GM12891 (cell line): ENCODE measurements at regions not wholly inside any gene's neighbourhood (a gene's known extent, or its start where the extent isn't known, plus 50 kb on each side); places are given as distances from the start of the nearest gene placed in this dataset.

Experiments used
- DNase-seq: peaks from one replicate; pipeline ENCODE4 v3.0.0; 2011; ENCODE audit warnings: low spot score; ENCODE audit not compliant: insufficient read length
- FAIRE-seq: peaks from 2 replicates; lab custom pipeline; 2011; peaks lifted over from hg19 to GRCh38; lab: Jason Lieb, UNC
- PAX5 ChIP-seq: IDR thresholded peaks from 2 replicates; pipeline ENCODE4 v1.6.1; 2011; ENCODE audit warnings: low read length, moderate library complexity, mild to moderate bottlenecking; ENCODE audit not compliant: insufficient read depth, severe bottlenecking
- POLR2A ChIP-seq: IDR thresholded peaks from 2 replicates; pipeline ENCODE4 v1.6.1; 2011; ENCODE audit warnings: low read depth, low read length, control low read depth
- POLR2AphosphoS5 ChIP-seq: IDR thresholded peaks from 2 replicates; pipeline ENCODE4 v1.6.1; 2011; ENCODE audit warnings: low read depth, low read length, control low read depth
- POU2F2 ChIP-seq: IDR thresholded peaks from 2 replicates; pipeline ENCODE4 v1.6.1; 2011; ENCODE audit warnings: low read depth, mild to moderate bottlenecking, control low read depth, low read length, moderate library complexity
- SPI1 ChIP-seq: IDR thresholded peaks from 2 replicates; pipeline ENCODE4 v1.6.1; 2011; ENCODE audit warnings: low read depth, low read length, control low read depth
- TAF1 ChIP-seq: IDR thresholded peaks from 2 replicates; pipeline ENCODE4 v1.6.1; 2011; ENCODE audit warnings: low read depth, low read length, control low read depth

- no peak for DNase-seq
- TF ChIP-seq POLR2AphosphoS5 (no peak), SPI1 (no peak), POLR2A (no peak), TAF1 (no peak), PAX5 (no peak), POU2F2 (no peak)
- FAIRE-seq = no peak
Measured at GRCh38 chr15:79172801-79173460, 82.4 kb upstream of the RASGRF1 start.

GRCh38 chr15:79172032-79172481, 81.5 kb upstream of the RASGRF1 start:
- TF ChIP-seq PAX5 (no peak), POU2F2 (no peak), TAF1 (no peak), SPI1 (no peak), POLR2A (no peak), POLR2AphosphoS5 (no peak)
- DNase-seq (no peak), FAIRE-seq (no peak)

GRCh38 chr15:79171320-79172031, 80.9 kb upstream of the RASGRF1 start:
- DNase-seq (no peak), FAIRE-seq (no peak)
- TF ChIP-seq POLR2A (no peak), POU2F2 (no peak), SPI1 (no peak), TAF1 (no peak), POLR2AphosphoS5 (no peak), PAX5 (no peak)

- FAIRE-seq (no peak), DNase-seq (no peak)
Measured at GRCh38 chr15:79170256-79170664, 79.7 kb upstream of the RASGRF1 start.

GRCh38 chr15:79169526-79170133, 79.0 kb upstream of the RASGRF1 start:
- FAIRE-seq = no peak
- TF ChIP-seq TAF1 (no peak), POLR2A (no peak), POU2F2 (no peak), POLR2AphosphoS5 (no peak), SPI1 (no peak), PAX5 (no peak)
- DNase-seq = no peak

More at GRCh38 chr15:79170256-79170664, 79.7 kb upstream of the RASGRF1 start:
- no peak for TF ChIP-seq SPI1
- TF ChIP-seq POLR2A = no peak
- no peak for TF ChIP-seq PAX5
- no peak for TF ChIP-seq POLR2AphosphoS5
- TF ChIP-seq TAF1 = no peak

- FAIRE-seq (no peak), DNase-seq (no peak)
- TF ChIP-seq PAX5 (no peak), POU2F2 (no peak), POLR2AphosphoS5 (no peak), POLR2A (no peak), TAF1 (no peak), SPI1 (no peak)
Measured at GRCh38 chr15:79168922-79169456, 78.4 kb upstream of the RASGRF1 start.

GRCh38 chr15:79167776-79168175, 77.2 kb upstream of the RASGRF1 start:
- DNase-seq = no peak
- no peak for FAIRE-seq
- TF ChIP-seq POLR2A (no peak), TAF1 (no peak), POU2F2 (no peak), PAX5 (no peak), POLR2AphosphoS5 (no peak), SPI1 (no peak)

- DNase-seq = no peak
- no peak for FAIRE-seq
- no peak for TF ChIP-seq POLR2AphosphoS5
- TF ChIP-seq SPI1 = no peak
- TF ChIP-seq PAX5 = no peak
- TF ChIP-seq POU2F2 = no peak
- no peak for TF ChIP-seq POLR2A
- TF ChIP-seq TAF1 = no peak
Measured at GRCh38 chr15:79166311-79166955, 75.9 kb upstream of the RASGRF1 start.

GRCh38 chr15:79164465-79164864, 73.9 kb upstream of the RASGRF1 start:
- TF ChIP-seq TAF1 = no peak
- TF ChIP-seq POU2F2 = no peak
- no peak for FAIRE-seq

More at GRCh38 chr15:79164465-79164864, 73.9 kb upstream of the RASGRF1 start:
- no peak for DNase-seq
